ENCODE measurements at regions not wholly inside any gene's neighbourhood (a gene's known extent, or its start where the extent isn't known, plus 50 kb on each side); places are given as distances from the start of the nearest gene placed in this dataset.

DNA sequence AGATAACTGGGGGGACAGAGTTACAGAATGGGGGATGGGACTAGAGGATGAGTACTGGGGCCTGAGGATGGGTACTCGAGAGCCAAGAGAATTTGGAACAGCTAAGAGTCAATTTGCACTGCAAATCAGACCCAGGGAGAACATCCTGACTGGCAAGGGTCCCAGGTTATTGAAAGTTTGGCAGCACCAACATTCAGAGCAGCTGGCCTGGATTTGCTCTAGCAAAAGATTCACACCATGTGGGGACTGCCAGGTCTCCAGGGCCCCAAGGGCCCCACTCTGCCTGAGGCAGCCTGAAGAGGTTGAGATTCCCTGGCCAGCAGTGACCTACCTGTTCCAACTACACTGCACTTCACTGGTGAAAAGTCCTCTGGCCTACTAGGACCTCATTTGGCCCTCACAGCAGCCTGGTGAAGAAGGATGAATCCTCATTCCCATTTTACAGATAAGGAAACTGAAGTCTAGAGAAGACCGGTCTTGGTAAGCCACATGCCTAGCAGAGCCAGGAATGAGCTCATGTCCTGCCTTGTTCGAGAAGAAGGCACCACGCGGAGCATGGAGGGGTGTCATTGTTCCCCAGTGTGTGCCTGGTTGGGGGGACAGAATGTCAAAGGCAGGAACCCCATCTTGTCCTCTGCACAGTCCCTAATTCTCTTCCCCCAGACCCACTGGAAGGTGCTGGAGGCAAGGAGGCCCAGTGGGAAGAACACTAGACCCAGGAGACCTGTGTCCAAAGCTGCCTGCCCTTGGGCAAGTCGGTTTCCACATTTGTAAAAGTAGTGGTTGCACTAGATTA lies 258.6 kb downstream of the TNS1 start:
- H3K27me3 ChIP-seq (ENCODE audit: control insufficient read depth, extremely low read depth, insufficient read depth, low read length): peaks cover 15% of the 10 kb centered on the region
- no peak for TF ChIP-seq EZH2 (IDR thresholded peaks at IDR 0.05; ENCODE audit: low read length)
- H3K9me1 ChIP-seq (ENCODE audit: control insufficient read depth, extremely low read depth, insufficient read depth, low read length): no peaks in the 10 kb centered on the region
- dilution Hi-C loops (cut with MboI; ENCODE audit: extremely low pct_ligation_motif_present, low sequenced_read_pairs): no loop called here
- H4K20me1 ChIP-seq (ENCODE audit: control insufficient read depth, extremely low read depth, insufficient read depth, low read length): no peaks in the 10 kb centered on the region
- no peak overlapping the region for H2AFZ ChIP-seq (ENCODE audit: control insufficient read depth, low read length)
- no peak overlapping the region for H3K4me3 ChIP-seq (ENCODE audit: control insufficient read depth in 2 of 3, extremely low read depth in 1 of 3, insufficient read depth in 2 of 3, low read depth in 1 of 3, low read length in 3 of 3)
- no peak overlapping the region for H3K9ac ChIP-seq (ENCODE audit: control insufficient read depth, extremely low read depth, insufficient read depth, low read length)
- H3K4me2 ChIP-seq (ENCODE audit: control insufficient read depth, extremely low read depth, insufficient read depth, low read depth, low read length): no peak overlapping the region
- no peaks in the 10 kb centered on the region for H3K9me3 ChIP-seq (ENCODE audit: control insufficient read depth, low read depth, low read length)
- no peaks in the 10 kb centered on the region for H3K36me3 ChIP-seq (ENCODE audit: control insufficient read depth in 2 of 2, extremely low read depth in 1 of 2, insufficient read depth in 2 of 2, low read length in 2 of 2)
- FAIRE-seq (no peak), DNase-seq (ENCODE audit: low read depth, low spot score) (no peak)
- H3K79me2 ChIP-seq (ENCODE audit: control insufficient read depth, insufficient read depth, low read length): no peaks in the 10 kb centered on the region
- no peaks in the 10 kb centered on the region for H3K4me1 ChIP-seq (ENCODE audit: control insufficient read depth, extremely low read depth, insufficient read depth, low read length)
- H3K27ac ChIP-seq (ENCODE audit: control insufficient read depth, insufficient read depth, low read length): no peak overlapping the region

DNA sequence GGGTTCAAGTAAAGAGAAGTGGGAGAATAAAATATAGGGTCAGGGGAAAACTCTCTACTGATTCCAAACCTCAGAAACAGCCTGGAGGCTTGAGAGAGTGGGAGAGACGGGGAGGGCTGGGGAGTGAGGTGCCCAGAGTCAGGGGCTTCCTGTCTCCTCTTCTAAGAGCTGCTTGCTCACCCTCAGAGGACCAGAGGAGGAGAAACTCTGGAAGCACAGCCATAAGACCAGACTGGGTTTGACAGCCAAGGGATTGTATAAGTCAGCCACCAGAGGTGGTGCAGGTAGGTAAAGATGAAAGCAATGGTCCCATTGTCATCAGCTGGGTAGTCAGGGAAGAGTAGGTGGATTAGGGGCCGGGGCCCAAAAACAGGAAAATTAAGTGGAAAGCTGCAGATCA lies 259.4 kb downstream of the TNS1 start:
- no peaks in the 10 kb centered on the region for H3K9me3 ChIP-seq (ENCODE audit: control insufficient read depth, low read depth, low read length)
- H2AFZ ChIP-seq (ENCODE audit: control insufficient read depth, low read length): no peak overlapping the region
- H3K9me1 ChIP-seq (ENCODE audit: control insufficient read depth, extremely low read depth, insufficient read depth, low read length): no peaks in the 10 kb centered on the region
- H4K20me1 ChIP-seq (ENCODE audit: control insufficient read depth, extremely low read depth, insufficient read depth, low read length): no peaks in the 10 kb centered on the region
- peaks cover 13% of the 10 kb centered on the region for H3K27me3 ChIP-seq (ENCODE audit: control insufficient read depth, extremely low read depth, insufficient read depth, low read length)
- H3K27ac ChIP-seq (ENCODE audit: control insufficient read depth, insufficient read depth, low read length): no peak overlapping the region
- H3K79me2 ChIP-seq (ENCODE audit: control insufficient read depth, insufficient read depth, low read length): no peaks in the 10 kb centered on the region
- no peak overlapping the region for H3K4me2 ChIP-seq (ENCODE audit: control insufficient read depth, extremely low read depth, insufficient read depth, low read depth, low read length)
- no peak for DNase-seq (ENCODE audit: low read depth, low spot score)
- no peak overlapping the region for H3K4me3 ChIP-seq (ENCODE audit: control insufficient read depth in 2 of 3, extremely low read depth in 1 of 3, insufficient read depth in 2 of 3, low read depth in 1 of 3, low read length in 3 of 3)
- dilution Hi-C loops (cut with MboI; ENCODE audit: extremely low pct_ligation_motif_present, low sequenced_read_pairs): no loop called here
- TF ChIP-seq, protein P1, sequence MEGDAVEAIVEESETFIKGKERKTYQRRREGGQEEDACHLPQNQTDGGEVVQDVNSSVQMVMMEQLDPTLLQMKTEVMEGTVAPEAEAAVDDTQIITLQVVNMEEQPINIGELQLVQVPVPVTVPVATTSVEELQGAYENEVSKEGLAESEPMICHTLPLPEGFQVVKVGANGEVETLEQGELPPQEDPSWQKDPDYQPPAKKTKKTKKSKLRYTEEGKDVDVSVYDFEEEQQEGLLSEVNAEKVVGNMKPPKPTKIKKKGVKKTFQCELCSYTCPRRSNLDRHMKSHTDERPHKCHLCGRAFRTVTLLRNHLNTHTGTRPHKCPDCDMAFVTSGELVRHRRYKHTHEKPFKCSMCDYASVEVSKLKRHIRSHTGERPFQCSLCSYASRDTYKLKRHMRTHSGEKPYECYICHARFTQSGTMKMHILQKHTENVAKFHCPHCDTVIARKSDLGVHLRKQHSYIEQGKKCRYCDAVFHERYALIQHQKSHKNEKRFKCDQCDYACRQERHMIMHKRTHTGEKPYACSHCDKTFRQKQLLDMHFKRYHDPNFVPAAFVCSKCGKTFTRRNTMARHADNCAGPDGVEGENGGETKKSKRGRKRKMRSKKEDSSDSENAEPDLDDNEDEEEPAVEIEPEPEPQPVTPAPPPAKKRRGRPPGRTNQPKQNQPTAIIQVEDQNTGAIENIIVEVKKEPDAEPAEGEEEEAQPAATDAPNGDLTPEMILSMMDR (optimal IDR thresholded peaks at IDR 0.05 in 1 of 3, IDR thresholded peaks at IDR 0.05 in 1 of 3, conservative IDR thresholded peaks at IDR 0.05 in 1 of 3; ENCODE audit: extremely low read depth in 1 of 3, insufficient read depth in 2 of 3, low read length in 3 of 3): no peak
- no peak for TF ChIP-seq EZH2 (IDR thresholded peaks at IDR 0.05; ENCODE audit: low read length)
- no peaks in the 10 kb centered on the region for H3K4me1 ChIP-seq (ENCODE audit: control insufficient read depth, extremely low read depth, insufficient read depth, low read length)
- no peak overlapping the region for H3K9ac ChIP-seq (ENCODE audit: control insufficient read depth, extremely low read depth, insufficient read depth, low read length)
- FAIRE-seq: no peak
- no peaks in the 10 kb centered on the region for H3K36me3 ChIP-seq (ENCODE audit: control insufficient read depth in 2 of 2, extremely low read depth in 1 of 2, insufficient read depth in 2 of 2, low read length in 2 of 2)

DNA sequence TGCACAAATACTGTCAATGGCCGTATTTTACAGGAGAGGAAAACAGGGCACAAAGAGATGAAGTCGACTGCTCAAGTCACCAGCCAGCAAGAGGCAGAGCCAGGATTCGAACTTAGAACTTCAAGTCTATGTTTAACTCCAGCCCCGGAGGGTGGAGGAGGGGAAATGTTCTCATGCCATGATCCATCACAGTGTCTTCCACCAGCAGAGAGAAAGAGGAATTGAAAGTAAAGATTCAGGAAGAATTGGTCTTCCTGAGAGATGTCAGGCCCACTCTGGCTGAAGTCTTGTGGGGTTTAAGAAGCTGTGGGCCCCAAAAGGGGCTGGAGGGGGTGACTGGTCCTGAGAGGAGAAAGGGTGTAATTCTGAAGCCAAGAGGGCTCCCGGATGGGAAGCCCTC lies 260.0 kb downstream of the TNS1 start:
- dilution Hi-C loops (cut with MboI; ENCODE audit: extremely low pct_ligation_motif_present, low sequenced_read_pairs): no loop called here
- Histone ChIP-seq H3K9me3 (ENCODE audit: control insufficient read depth, low read depth, low read length) (no peaks in the 10 kb centered on the region), H3K4me1 (ENCODE audit: control insufficient read depth, extremely low read depth, insufficient read depth, low read length) (no peaks in the 10 kb centered on the region), H3K9ac (ENCODE audit: control insufficient read depth, extremely low read depth, insufficient read depth, low read length) (no peak overlapping the region), H3K36me3 (ENCODE audit: control insufficient read depth in 2 of 2, extremely low read depth in 1 of 2, insufficient read depth in 2 of 2, low read length in 2 of 2) (no peaks in the 10 kb centered on the region), H3K27me3 (ENCODE audit: control insufficient read depth, extremely low read depth, insufficient read depth, low read length) (peaks cover 13% of the 10 kb centered on the region), H3K4me3 (ENCODE audit: control insufficient read depth in 2 of 3, extremely low read depth in 1 of 3, insufficient read depth in 2 of 3, low read depth in 1 of 3, low read length in 3 of 3) (no peak overlapping the region), H2AFZ (ENCODE audit: control insufficient read depth, low read length) (no peak overlapping the region), H3K27ac (ENCODE audit: control insufficient read depth, insufficient read depth, low read length) (no peak overlapping the region), H3K4me2 (ENCODE audit: control insufficient read depth, extremely low read depth, insufficient read depth, low read depth, low read length) (no peak overlapping the region), H3K9me1 (ENCODE audit: control insufficient read depth, extremely low read depth, insufficient read depth, low read length) (no peaks in the 10 kb centered on the region), H3K79me2 (ENCODE audit: control insufficient read depth, insufficient read depth, low read length) (no peaks in the 10 kb centered on the region), H4K20me1 (ENCODE audit: control insufficient read depth, extremely low read depth, insufficient read depth, low read length) (no peaks in the 10 kb centered on the region)
- no peak for TF ChIP-seq EZH2 (IDR thresholded peaks at IDR 0.05; ENCODE audit: low read length)
- TF ChIP-seq, protein P1 (optimal IDR thresholded peaks at IDR 0.05 in 1 of 3, IDR thresholded peaks at IDR 0.05 in 1 of 3, conservative IDR thresholded peaks at IDR 0.05 in 1 of 3; ENCODE audit: extremely low read depth in 1 of 3, insufficient read depth in 2 of 3, low read length in 3 of 3): no peak
- FAIRE-seq: no peak
- DNase-seq (ENCODE audit: low read depth, low spot score): no peak

Measured in keratinocyte (primary cell).